CD8-positive, alpha-beta memory T cell (primary cell): ENCODE measurements at regions not wholly inside any gene's neighbourhood (a gene's known extent, or its start where the extent isn't known, plus 50 kb on each side); places are given as distances from the start of the nearest gene placed in this dataset.
"Not testable (repeated sequence)": the region's sequence is repeated elsewhere in the genome, so short reads cannot be mapped to it uniquely, and the experiment has no call there.

ENCODE experiments used
- CTCF ChIA-PET: fragments of 350-600 bp; sonication (Branson Sonifier 250); formaldehyde crosslinking; loops from one replicate; lab custom pipeline; 2021; ENCODE audit warnings: antibody characterized with exemption; lab: Charles Lee
- POLR2A ChIA-PET: fragments of 350-600 bp; sonication (Branson Sonifier 250); formaldehyde crosslinking; loops from one replicate; lab custom pipeline; 2021; ENCODE audit warnings: antibody characterized with exemption; lab: Charles Lee
- DNase-seq, 5 donors: peaks; one replicate each; pipeline versions ENCODE4 v3.0.0 to v3.0.0-alpha.2; 2020 to 2022; ENCODE audit warnings: mixed read lengths in 1 of 5
- H3K27ac ChIP-seq: one replicate; pipeline ENCODE4 v1.7.0; 2013; ENCODE audit warnings: low read depth, mild to moderate bottlenecking, low read length, moderate library complexity
- H3K27me3 ChIP-seq: 2 replicates; pipeline ENCODE4 v1.7.0; 2013; ENCODE audit warnings: low read length, mild to moderate bottlenecking; ENCODE audit not compliant: insufficient read depth, poor library complexity, severe bottlenecking
- H3K36me3 ChIP-seq: 2 replicates; pipeline ENCODE4 v1.7.0; 2013; ENCODE audit warnings: mild to moderate bottlenecking, low read length, moderate library complexity; ENCODE audit not compliant: insufficient read depth
- H3K4me1 ChIP-seq: 2 replicates; pipeline ENCODE4 v1.7.0; 2013; ENCODE audit warnings: mild to moderate bottlenecking, low read length, moderate library complexity; ENCODE audit not compliant: insufficient read depth
- H3K4me3 ChIP-seq: 2 replicates; pipeline ENCODE4 v1.7.0; 2013; ENCODE audit warnings: mild to moderate bottlenecking, low read length
- H3K9me3 ChIP-seq: 2 replicates; pipeline ENCODE4 v1.7.0; 2013; ENCODE audit warnings: mild to moderate bottlenecking, low read length
- H3K27ac Mint-ChIP-seq, 8 donors: one replicate each; pipeline ENCODE4 v1.8.0; 2020 to 2021; ENCODE audit warnings: mixed read lengths in 8 of 8, mild to moderate bottlenecking in 6 of 8, inconsistent platforms in 3 of 8, moderate library complexity in 3 of 8
- H3K27me3 Mint-ChIP-seq, 2 donors: one replicate each; pipeline ENCODE4 v1.8.0; 2020 to 2021; ENCODE audit warnings: mixed read lengths in 2 of 2, mild to moderate bottlenecking in 1 of 2, moderate library complexity in 1 of 2
- H3K36me3 Mint-ChIP-seq, 3 donors: one replicate each; pipeline ENCODE4 v1.8.0; 2020 to 2021; ENCODE audit warnings: mixed read lengths in 3 of 3, inconsistent platforms in 1 of 3, mild to moderate bottlenecking in 1 of 3
- H3K4me1 Mint-ChIP-seq, 3 donors: one replicate each; pipeline ENCODE4 v1.8.0; 2020 to 2021; ENCODE audit warnings: mixed read lengths in 3 of 3, inconsistent platforms in 1 of 3, mild to moderate bottlenecking in 1 of 3
- H3K4me3 Mint-ChIP-seq, 7 donors: one replicate each; pipeline ENCODE4 v1.8.0; 2020 to 2021; ENCODE audit warnings: mixed read lengths in 7 of 7, mild to moderate bottlenecking in 6 of 7, moderate library complexity in 4 of 7, inconsistent platforms in 2 of 7
- H3K9me3 Mint-ChIP-seq, 5 donors: one replicate each; pipeline ENCODE4 v1.8.0; 2020 to 2022; ENCODE audit warnings: mixed read lengths in 5 of 5, mild to moderate bottlenecking in 3 of 5, moderate library complexity in 2 of 5, inconsistent platforms in 1 of 5

GRCh38 chr17:33959098-33959497, 296.0 kb upstream of the CCL2 start:
- Mint-ChIP-seq H3K9me3 (peaks cover 0 to 10% (median 5%) of the 10 kb centered on the region in 5 donors), H3K27me3 (peaks cover 8 to 36% of the 10 kb centered on the region in 2 donors)
- H3K4me1 Mint-ChIP-seq, POLR2A ChIA-PET, H3K27ac Mint-ChIP-seq, H3K27ac ChIP-seq, CTCF ChIA-PET, H3K27me3 ChIP-seq, DNase-seq, H3K4me3 ChIP-seq, H3K4me3 Mint-ChIP-seq, H3K36me3 Mint-ChIP-seq, H3K36me3 ChIP-seq, H3K9me3 ChIP-seq, H3K4me1 ChIP-seq: not testable (repeated sequence)

GRCh38 chr17:33962857-33963655, 292.0 kb upstream of the CCL2 start:
- no peaks in the 10 kb centered on the region for H3K9me3 ChIP-seq
- H3K36me3 ChIP-seq, result no peaks in the 10 kb centered on the region
- peaks cover 15 to 24% (median 16%) of the 10 kb centered on the region in 3 donors for H3K4me1 Mint-ChIP-seq
- ChIA-PET POLR2A (no interaction called here), CTCF (interaction anchor here (1.7 kb wide), 1 partner anchor 19 kb away, joined by 3 read pairs; no protein-coding TSS in a partner anchor)
- no peak overlapping the region for H3K4me3 Mint-ChIP-seq
- no peak for DNase-seq
- peaks cover 0 to 2% (median 0%) of the 10 kb centered on the region in 3 donors for H3K36me3 Mint-ChIP-seq
- H3K27me3 Mint-ChIP-seq, result peaks cover 8 to 9% of the 10 kb centered on the region in 2 donors
- H3K27ac ChIP-seq, result no peak overlapping the region
- no peak overlapping the region for H3K4me3 ChIP-seq
- H3K4me1 ChIP-seq, result peaks cover 14% of the 10 kb centered on the region
- H3K27ac Mint-ChIP-seq, result peak overlapping the region in 1 of 8 donors; percentile 42
- no peaks in the 10 kb centered on the region for H3K27me3 ChIP-seq
- H3K9me3 Mint-ChIP-seq, result peaks cover 0 to 9% (median 3%) of the 10 kb centered on the region in 5 donors

- no peaks in the 10 kb centered on the region for H3K27me3 ChIP-seq
- H3K36me3 ChIP-seq, result no peaks in the 10 kb centered on the region
- H3K27ac ChIP-seq, result no peak overlapping the region
- H3K36me3 Mint-ChIP-seq, result peaks cover 0 to 2% (median 0%) of the 10 kb centered on the region in 3 donors
- peaks cover 5% of the 10 kb centered on the region in 2 donors for H3K27me3 Mint-ChIP-seq
- peak overlapping the region in 7 of 8 donors; percentile 17 to 75 (median 64) for H3K27ac Mint-ChIP-seq
- H3K4me3 Mint-ChIP-seq, result peak overlapping the region in 6 of 7 donors; percentile 2 to 61 (median 44)
- ChIA-PET POLR2A (no interaction called here), CTCF (interaction anchor here (1.1 to 1.7 kb wide), 2 partner anchors 13 to 18 kb away, joined by 3 read pairs; no protein-coding TSS in a partner anchor)
- peaks cover 0 to 3% (median 0%) of the 10 kb centered on the region in 5 donors for H3K9me3 Mint-ChIP-seq
- DNase-seq, result peak in 1 of 5 donors; percentile 20
- peaks cover 29 to 38% (median 29%) of the 10 kb centered on the region in 3 donors for H3K4me1 Mint-ChIP-seq
- no peaks in the 10 kb centered on the region for H3K9me3 ChIP-seq
- H3K4me3 ChIP-seq, result peak overlapping the region; percentile 5
- H3K4me1 ChIP-seq, result peaks cover 27% of the 10 kb centered on the region
Measured at GRCh38 chr17:33964344-33964979, 290.6 kb upstream of the CCL2 start.

- peaks cover 0 to 2% of the 10 kb centered on the region in 2 donors for H3K27me3 Mint-ChIP-seq
- no peak overlapping the region for H3K27ac Mint-ChIP-seq
- H3K36me3 Mint-ChIP-seq, result no peaks in the 10 kb centered on the region
- ChIA-PET POLR2A (no interaction called here), CTCF (no interaction called here)
- no peaks in the 10 kb centered on the region for H3K9me3 ChIP-seq
- H3K4me3 ChIP-seq, result no peak overlapping the region
- no peak for DNase-seq
- H3K4me3 Mint-ChIP-seq, result no peak overlapping the region
- H3K4me1 Mint-ChIP-seq, result peaks cover 29 to 39% (median 30%) of the 10 kb centered on the region in 3 donors
- no peaks in the 10 kb centered on the region for H3K9me3 Mint-ChIP-seq
- H3K36me3 ChIP-seq, result no peaks in the 10 kb centered on the region
- H3K4me1 ChIP-seq, result peaks cover 30% of the 10 kb centered on the region
- no peak overlapping the region for H3K27ac ChIP-seq
- no peaks in the 10 kb centered on the region for H3K27me3 ChIP-seq
Measured at GRCh38 chr17:33966410-33967059, 288.6 kb upstream of the CCL2 start.

GRCh38 chr17:33967608-33968349, 287.3 kb upstream of the CCL2 start:
- Mint-ChIP-seq H3K27me3 (peaks cover 2 to 6% of the 10 kb centered on the region in 2 donors), H3K36me3 (no peaks in the 10 kb centered on the region), H3K4me1 (peaks cover 29 to 39% (median 30%) of the 10 kb centered on the region in 3 donors), H3K9me3 (no peaks in the 10 kb centered on the region), H3K4me3 (peak overlapping the region in 5 of 7 donors; percentile 20 to 62 (median 28)), H3K27ac (peak overlapping the region in 6 of 8 donors; percentile 46 to 89 (median 53))
- Histone ChIP-seq H3K27ac (no peak overlapping the region), H3K27me3 (no peaks in the 10 kb centered on the region), H3K9me3 (no peaks in the 10 kb centered on the region), H3K4me1 (peaks cover 30% of the 10 kb centered on the region), H3K4me3 (no peak overlapping the region), H3K36me3 (no peaks in the 10 kb centered on the region)
- no peak for DNase-seq
- ChIA-PET POLR2A (no interaction called here), CTCF (no interaction called here)

GRCh38 chr17:33968350-33969044, 286.6 kb upstream of the CCL2 start:
- H3K9me3 Mint-ChIP-seq, result no peaks in the 10 kb centered on the region
- no peaks in the 10 kb centered on the region for H3K27me3 ChIP-seq
- H3K4me3 ChIP-seq, result no peak overlapping the region

GRCh38 chr17:33970279-33970678, 284.8 kb upstream of the CCL2 start:
- Mint-ChIP-seq H3K9me3 (no peaks in the 10 kb centered on the region), H3K27ac (no peak overlapping the region), H3K27me3 (peaks cover 2 to 6% of the 10 kb centered on the region in 2 donors), H3K4me3 (no peak overlapping the region), H3K36me3 (peaks cover 0 to 1% (median 0%) of the 10 kb centered on the region in 3 donors), H3K4me1 (peaks cover 21% of the 10 kb centered on the region in 3 donors)
- H3K27ac ChIP-seq, result no peak overlapping the region
- H3K27me3 ChIP-seq, result no peaks in the 10 kb centered on the region
- no peak overlapping the region for H3K4me3 ChIP-seq
- no peak for DNase-seq
- peaks cover 19% of the 10 kb centered on the region for H3K4me1 ChIP-seq
- no peaks in the 10 kb centered on the region for H3K36me3 ChIP-seq
- CTCF ChIA-PET, result no interaction called here
- POLR2A ChIA-PET, result no interaction called here
- no peaks in the 10 kb centered on the region for H3K9me3 ChIP-seq

More at GRCh38 chr17:33968350-33969044, 286.6 kb upstream of the CCL2 start:
- H3K36me3 ChIP-seq, result no peaks in the 10 kb centered on the region
- H3K27ac ChIP-seq, result no peak overlapping the region
- CTCF ChIA-PET, result no interaction called here
- Mint-ChIP-seq H3K36me3 (no peaks in the 10 kb centered on the region), H3K4me3 (peak overlapping the region in 6 of 7 donors; percentile 0 to 62 (median 26)), H3K27me3 (peaks cover 2 to 6% of the 10 kb centered on the region in 2 donors), H3K4me1 (peaks cover 29 to 35% (median 30%) of the 10 kb centered on the region in 3 donors), H3K27ac (peak overlapping the region in 6 of 8 donors; percentile 46 to 89 (median 61))
- no peaks in the 10 kb centered on the region for H3K9me3 ChIP-seq
- POLR2A ChIA-PET, result no interaction called here
- peaks cover 30% of the 10 kb centered on the region for H3K4me1 ChIP-seq
- DNase-seq, result peak in 2 of 5 donors; percentile 18 to 52
